ENCODE measurements at regions not wholly inside any gene's neighbourhood (a gene's known extent, or its start where the extent isn't known, plus 50 kb on each side); places are given as distances from the start of the nearest gene placed in this dataset.

- no peak for TF ChIP-seq CTCF (IDR thresholded peaks at IDR 0.05)
- no peak for TF ChIP-seq POLR2A (IDR thresholded peaks at IDR 0.05)
These were observed 64.4 kb upstream of the PCAT7 start for GRCh38 chr9:94490465-94490864.
